ENCODE measurements at regions not wholly inside any gene's neighbourhood (a gene's known extent, or its start where the extent isn't known, plus 50 kb on each side); places are given as distances from the start of the nearest gene placed in this dataset.

DNA sequence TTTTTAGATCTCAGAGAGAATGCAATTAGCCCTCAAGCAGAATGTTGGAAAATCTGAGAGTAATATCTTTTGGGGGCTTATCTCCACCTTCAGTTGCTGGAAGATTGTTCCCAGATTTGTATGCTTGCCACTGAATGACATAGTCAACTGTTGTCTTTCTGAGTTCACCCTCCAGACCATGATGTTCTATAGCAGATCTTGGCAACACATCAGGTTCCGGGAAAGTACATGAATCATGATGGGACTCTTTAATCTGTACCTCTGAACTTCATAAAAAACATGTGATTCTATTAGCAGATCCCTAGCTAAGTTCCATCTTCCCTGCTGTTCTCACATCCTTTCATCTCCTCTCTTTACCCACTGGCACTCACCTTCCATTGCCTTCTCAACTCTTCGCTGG, 68.9 kb downstream of the PLCE1 start:
- no peaks in the 10 kb centered on the region for H3K4me1 ChIP-seq (ENCODE audit: control insufficient read depth in 1 of 2, insufficient read depth in 2 of 2, low read length in 2 of 2)
- no peak overlapping the region for H3K27ac ChIP-seq (ENCODE audit: low read depth in 1 of 2, low read length in 2 of 2)
- H3K27me3 ChIP-seq (ENCODE audit: control insufficient read depth in 2 of 2, insufficient read depth in 2 of 2, low read length in 2 of 2) = no peaks in the 10 kb centered on the region
- H3K4me2 ChIP-seq (replicated peaks; ENCODE audit: extremely low read depth, low read length, poor library complexity, severe bottlenecking) = no peak overlapping the region
- TF ChIP-seq, protein P1, sequence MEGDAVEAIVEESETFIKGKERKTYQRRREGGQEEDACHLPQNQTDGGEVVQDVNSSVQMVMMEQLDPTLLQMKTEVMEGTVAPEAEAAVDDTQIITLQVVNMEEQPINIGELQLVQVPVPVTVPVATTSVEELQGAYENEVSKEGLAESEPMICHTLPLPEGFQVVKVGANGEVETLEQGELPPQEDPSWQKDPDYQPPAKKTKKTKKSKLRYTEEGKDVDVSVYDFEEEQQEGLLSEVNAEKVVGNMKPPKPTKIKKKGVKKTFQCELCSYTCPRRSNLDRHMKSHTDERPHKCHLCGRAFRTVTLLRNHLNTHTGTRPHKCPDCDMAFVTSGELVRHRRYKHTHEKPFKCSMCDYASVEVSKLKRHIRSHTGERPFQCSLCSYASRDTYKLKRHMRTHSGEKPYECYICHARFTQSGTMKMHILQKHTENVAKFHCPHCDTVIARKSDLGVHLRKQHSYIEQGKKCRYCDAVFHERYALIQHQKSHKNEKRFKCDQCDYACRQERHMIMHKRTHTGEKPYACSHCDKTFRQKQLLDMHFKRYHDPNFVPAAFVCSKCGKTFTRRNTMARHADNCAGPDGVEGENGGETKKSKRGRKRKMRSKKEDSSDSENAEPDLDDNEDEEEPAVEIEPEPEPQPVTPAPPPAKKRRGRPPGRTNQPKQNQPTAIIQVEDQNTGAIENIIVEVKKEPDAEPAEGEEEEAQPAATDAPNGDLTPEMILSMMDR (IDR thresholded peaks at IDR 0.05) = no peak
- Mint-ChIP-seq H3K9me3 (peaks cover 0 to 2% (median 0%) of the 10 kb centered on the region in 7 donors), H3K4me3 (no peak overlapping the region), H3K4me1 (no peaks in the 10 kb centered on the region), H3K27me3 (ENCODE audit: low read depth in 3 of 3) (peaks cover 0 to 7% (median 2%) of the 10 kb centered on the region in 3 donors), H3K27ac (no peak overlapping the region), H3K36me3 (no peaks in the 10 kb centered on the region)
- intact Hi-C loops (cut with micrococcal nuclease) = no loop called here
- H3K36me3 ChIP-seq (replicated peaks in 1 of 2; ENCODE audit: control insufficient read depth in 1 of 2, insufficient read depth in 2 of 2, low read length in 2 of 2) = no peaks in the 10 kb centered on the region
- no peak for DNase-seq
- no peaks in the 10 kb centered on the region for H3K9me3 ChIP-seq (replicated peaks in 1 of 2; ENCODE audit: control insufficient read depth in 1 of 2, insufficient read depth in 1 of 2, low read length in 2 of 2)
- H3K79me2 ChIP-seq (ENCODE audit: insufficient read depth, low read length) = no peaks in the 10 kb centered on the region
- no peak overlapping the region for H2AFZ ChIP-seq (ENCODE audit: insufficient read depth, low read depth, low read length, poor library complexity, severe bottlenecking)
- no peak overlapping the region for H3K4me3 ChIP-seq (replicated peaks in 1 of 3; ENCODE audit: low read depth in 2 of 3, low read length in 3 of 3)
- no peak overlapping the region for H3K9ac ChIP-seq (ENCODE audit: insufficient read depth, low read length, poor library complexity, severe bottlenecking)
- WGBS (ENCODE audit: insufficient coverage) = 96% methylated on average over 2 of the region's 2 CpGs
- H4K20me1 ChIP-seq (ENCODE audit: insufficient read depth, low read length) = no peaks in the 10 kb centered on the region

DNA sequence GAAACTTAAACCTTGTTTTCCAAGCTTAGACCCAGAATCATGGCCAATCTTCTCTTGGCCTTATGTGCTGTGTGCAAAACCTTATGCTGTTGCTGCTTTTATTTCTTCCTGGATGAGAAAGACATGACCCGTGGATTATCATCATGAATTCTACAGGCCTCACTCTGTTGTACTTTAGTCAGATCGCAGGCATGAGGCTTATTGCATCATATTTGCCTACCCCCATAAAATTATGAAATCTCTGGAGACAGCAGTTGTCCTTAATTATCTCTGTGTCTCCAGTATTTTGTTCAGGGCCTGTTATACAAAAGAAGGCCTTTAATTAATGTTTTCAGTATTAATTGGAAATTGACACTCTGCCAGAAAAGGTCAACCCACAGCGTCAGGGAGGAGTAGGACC, 71.6 kb downstream of the PLCE1 start:
- H3K4me2 ChIP-seq (replicated peaks; ENCODE audit: extremely low read depth, low read length, poor library complexity, severe bottlenecking) = no peak overlapping the region
- Mint-ChIP-seq H3K36me3 (no peaks in the 10 kb centered on the region), H3K4me1 (no peaks in the 10 kb centered on the region), H3K27me3 (ENCODE audit: low read depth in 3 of 3) (peaks cover 0 to 7% (median 3%) of the 10 kb centered on the region in 3 donors), H3K27ac (no peak overlapping the region), H3K9me3 (peaks cover 0 to 2% (median 0%) of the 10 kb centered on the region in 7 donors), H3K4me3 (no peak overlapping the region)
- no peaks in the 10 kb centered on the region for H3K79me2 ChIP-seq (ENCODE audit: insufficient read depth, low read length)
- H3K4me1 ChIP-seq (ENCODE audit: control insufficient read depth in 1 of 2, insufficient read depth in 2 of 2, low read length in 2 of 2) = no peaks in the 10 kb centered on the region
- TF ChIP-seq, protein P1 (IDR thresholded peaks at IDR 0.05) = no peak
- WGBS (ENCODE audit: insufficient coverage) = 81% methylated on average over 2 of the region's 3 CpGs
- DNase-seq = no peak
- no peak overlapping the region for H3K9ac ChIP-seq (ENCODE audit: insufficient read depth, low read length, poor library complexity, severe bottlenecking)
- no peaks in the 10 kb centered on the region for H4K20me1 ChIP-seq (ENCODE audit: insufficient read depth, low read length)
- intact Hi-C loops (cut with micrococcal nuclease) = no loop called here
- no peak overlapping the region for H3K4me3 ChIP-seq (replicated peaks in 1 of 3; ENCODE audit: low read depth in 2 of 3, low read length in 3 of 3)
- H2AFZ ChIP-seq (ENCODE audit: insufficient read depth, low read depth, low read length, poor library complexity, severe bottlenecking) = no peak overlapping the region
- H3K27ac ChIP-seq (ENCODE audit: low read depth in 1 of 2, low read length in 2 of 2) = no peak overlapping the region
- H3K27me3 ChIP-seq (ENCODE audit: control insufficient read depth in 2 of 2, insufficient read depth in 2 of 2, low read length in 2 of 2) = no peaks in the 10 kb centered on the region
- no peaks in the 10 kb centered on the region for H3K36me3 ChIP-seq (replicated peaks in 1 of 2; ENCODE audit: control insufficient read depth in 1 of 2, insufficient read depth in 2 of 2, low read length in 2 of 2)
- H3K9me3 ChIP-seq (replicated peaks in 1 of 2; ENCODE audit: control insufficient read depth in 1 of 2, insufficient read depth in 1 of 2, low read length in 2 of 2) = no peaks in the 10 kb centered on the region

Data from CD14-positive monocyte (primary cell).